Endodermal cell (in vitro differentiated cells): ENCODE measurements at regions not wholly inside any gene's neighbourhood (a gene's known extent, or its start where the extent isn't known, plus 50 kb on each side); places are given as distances from the start of the nearest gene placed in this dataset.

Experiments
- DNase-seq: peaks from one replicate; pipeline ENCODE4 v3.0.0-alpha.2; 2017
- H3K27ac ChIP-seq: 2 replicates; pipeline ENCODE4 v1.5.1; 2013; ENCODE audit warnings: mild to moderate bottlenecking, low read depth, low read length, moderate library complexity
- H3K27me3 ChIP-seq: 2 replicates; pipeline ENCODE4 v1.6.1; 2013; ENCODE audit warnings: mild to moderate bottlenecking, low read length, moderate library complexity; ENCODE audit not compliant: insufficient read depth, control insufficient read depth, poor library complexity, severe bottlenecking
- H3K36me3 ChIP-seq: 2 replicates; pipeline ENCODE4 v1.7.0; 2013; ENCODE audit warnings: mild to moderate bottlenecking, low read length, moderate library complexity; ENCODE audit not compliant: control insufficient read depth, insufficient read depth
- H3K4me1 ChIP-seq: one replicate; pipeline ENCODE4 v1.7.0; 2013; ENCODE audit warnings: low read length; ENCODE audit not compliant: control insufficient read depth, insufficient read depth
- H3K4me3 ChIP-seq: 2 replicates; pipeline ENCODE4 v1.5.1; 2013; ENCODE audit warnings: mild to moderate bottlenecking, low read length, moderate library complexity
- H3K9ac ChIP-seq: 2 replicates; pipeline ENCODE4 v1.6.1; 2013; ENCODE audit warnings: mild to moderate bottlenecking, low read length, moderate library complexity; ENCODE audit not compliant: poor library complexity, severe bottlenecking; ENCODE audit errors: extremely low read depth
- H3K9me3 ChIP-seq: 2 replicates; pipeline ENCODE4 v1.6.1; 2013; ENCODE audit warnings: mild to moderate bottlenecking, low read length, moderate library complexity; ENCODE audit not compliant: control insufficient read depth
- H3K27ac Mint-ChIP-seq: 2 replicates; pipeline ENCODE4 v1.8.0; 2020; ENCODE audit warnings: mixed read lengths
- H3K27me3 Mint-ChIP-seq: 2 replicates; pipeline ENCODE4 v1.8.0; 2021; ENCODE audit warnings: mild to moderate bottlenecking, mixed read lengths; ENCODE audit not compliant: insufficient read depth
- H3K36me3 Mint-ChIP-seq: 2 replicates; pipeline ENCODE4 v1.8.0; 2020; ENCODE audit warnings: low read depth, mixed read lengths
- H3K4me1 Mint-ChIP-seq: 2 replicates; pipeline ENCODE4 v1.8.0; 2020; ENCODE audit warnings: mixed read lengths
- H3K4me3 Mint-ChIP-seq: 2 replicates; pipeline ENCODE4 v1.8.0; 2020; ENCODE audit warnings: mild to moderate bottlenecking, moderate library complexity, mixed read lengths
- H3K9me3 Mint-ChIP-seq: 2 replicates; pipeline ENCODE4 v1.8.0; 2020; ENCODE audit warnings: mild to moderate bottlenecking, mixed read lengths
- WGBS, 2 experiments: methylation state at CpG; one replicate each; pipeline versions ENCODE4 v1.1.5 to v1.1.7; 2013; ENCODE audit warnings: missing lambda C conversion rate in 2 of 2, mixed read lengths in 1 of 2; ENCODE audit not compliant: insufficient coverage in 1 of 2, insufficient read length in 1 of 2; 5-methylcytosine and 5-hydroxymethylcytosine counted together
- TF ChIP-seq, protein P1 (sequence below): fragments of 200-600 bp; sonication (generic); conservative IDR thresholded peaks from 2 replicates; pipeline ENCODE4 v1.5.0; 2021; ENCODE audit warnings: antibody characterized with exemption, mild to moderate bottlenecking

DNA sequence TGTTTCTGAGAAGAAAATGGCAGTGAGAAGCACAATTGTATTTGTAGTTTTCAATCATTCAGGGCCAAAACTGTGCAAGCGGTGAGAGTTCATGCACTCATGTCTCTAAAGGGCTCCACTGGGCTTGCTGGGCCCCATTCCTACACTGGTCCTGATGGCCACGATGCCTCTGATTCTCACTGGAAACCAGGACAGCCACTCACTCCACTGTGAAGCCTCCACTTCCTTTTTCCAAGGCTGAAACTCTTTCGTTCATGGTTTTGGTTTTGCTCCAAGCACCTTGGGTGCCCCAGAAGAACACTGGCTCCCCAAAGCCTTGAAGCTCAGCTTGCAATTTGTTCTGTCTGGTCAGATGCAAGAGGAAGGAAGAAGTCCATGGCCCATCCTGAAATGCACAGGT, 390.0 kb upstream of the MKI67 start:
- no peaks in the 10 kb centered on the region for H3K4me1 ChIP-seq
- H3K4me1 Mint-ChIP-seq = peaks cover 10% of the 10 kb centered on the region
- H3K4me3 Mint-ChIP-seq = no peak overlapping the region
- WGBS, 2 experiments = 92 to 100% methylated on average over 2 to 3 of the region's 3 CpGs
- H3K27ac Mint-ChIP-seq = no peak overlapping the region
- H3K4me3 ChIP-seq = no peak overlapping the region
- H3K36me3 Mint-ChIP-seq = no peaks in the 10 kb centered on the region
- H3K9ac ChIP-seq = no peak overlapping the region
- no peaks in the 10 kb centered on the region for H3K27me3 Mint-ChIP-seq
- no peak for DNase-seq
- no peaks in the 10 kb centered on the region for H3K27me3 ChIP-seq
- H3K27ac ChIP-seq = no peak overlapping the region
- H3K9me3 ChIP-seq = no peaks in the 10 kb centered on the region
- no peaks in the 10 kb centered on the region for H3K36me3 ChIP-seq
- TF ChIP-seq, protein P1, sequence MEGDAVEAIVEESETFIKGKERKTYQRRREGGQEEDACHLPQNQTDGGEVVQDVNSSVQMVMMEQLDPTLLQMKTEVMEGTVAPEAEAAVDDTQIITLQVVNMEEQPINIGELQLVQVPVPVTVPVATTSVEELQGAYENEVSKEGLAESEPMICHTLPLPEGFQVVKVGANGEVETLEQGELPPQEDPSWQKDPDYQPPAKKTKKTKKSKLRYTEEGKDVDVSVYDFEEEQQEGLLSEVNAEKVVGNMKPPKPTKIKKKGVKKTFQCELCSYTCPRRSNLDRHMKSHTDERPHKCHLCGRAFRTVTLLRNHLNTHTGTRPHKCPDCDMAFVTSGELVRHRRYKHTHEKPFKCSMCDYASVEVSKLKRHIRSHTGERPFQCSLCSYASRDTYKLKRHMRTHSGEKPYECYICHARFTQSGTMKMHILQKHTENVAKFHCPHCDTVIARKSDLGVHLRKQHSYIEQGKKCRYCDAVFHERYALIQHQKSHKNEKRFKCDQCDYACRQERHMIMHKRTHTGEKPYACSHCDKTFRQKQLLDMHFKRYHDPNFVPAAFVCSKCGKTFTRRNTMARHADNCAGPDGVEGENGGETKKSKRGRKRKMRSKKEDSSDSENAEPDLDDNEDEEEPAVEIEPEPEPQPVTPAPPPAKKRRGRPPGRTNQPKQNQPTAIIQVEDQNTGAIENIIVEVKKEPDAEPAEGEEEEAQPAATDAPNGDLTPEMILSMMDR = no peak
- H3K9me3 Mint-ChIP-seq = no peaks in the 10 kb centered on the region

DNA sequence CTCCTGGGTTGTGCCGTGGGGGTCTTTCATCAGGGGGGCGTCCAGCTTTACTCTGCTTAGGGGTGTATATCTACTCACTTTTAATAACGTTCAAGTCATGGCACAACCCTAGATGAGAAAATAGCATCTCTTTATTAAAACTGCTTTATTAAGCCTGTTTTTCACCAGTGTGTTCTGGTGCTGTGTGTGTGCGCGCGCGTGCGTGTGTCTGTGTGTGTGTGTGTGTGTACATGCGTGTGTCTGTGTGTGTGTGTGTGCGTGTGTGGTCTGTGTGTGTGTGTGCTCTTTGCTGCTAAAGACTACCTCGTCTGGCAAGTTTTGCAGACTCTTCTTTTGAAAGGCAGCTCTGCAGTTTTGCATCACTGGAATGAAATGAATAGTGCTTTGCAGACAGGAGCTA, 390.9 kb upstream of the MKI67 start:
- no peak for DNase-seq
- no peak overlapping the region for H3K9ac ChIP-seq
- 88 to 100% methylated on average over 1 to 11 of the region's 11 CpGs for WGBS, 2 experiments
- Mint-ChIP-seq H3K27ac (no peak overlapping the region), H3K9me3 (no peaks in the 10 kb centered on the region), H3K36me3 (no peaks in the 10 kb centered on the region), H3K27me3 (no peaks in the 10 kb centered on the region), H3K4me1 (peaks cover 10% of the 10 kb centered on the region), H3K4me3 (no peak overlapping the region)
- H3K9me3 ChIP-seq = no peaks in the 10 kb centered on the region
- H3K4me3 ChIP-seq = no peak overlapping the region
- TF ChIP-seq, protein P1 = no peak
- H3K27ac ChIP-seq = no peak overlapping the region
- H3K36me3 ChIP-seq = no peaks in the 10 kb centered on the region
- no peaks in the 10 kb centered on the region for H3K27me3 ChIP-seq
- no peaks in the 10 kb centered on the region for H3K4me1 ChIP-seq

DNA sequence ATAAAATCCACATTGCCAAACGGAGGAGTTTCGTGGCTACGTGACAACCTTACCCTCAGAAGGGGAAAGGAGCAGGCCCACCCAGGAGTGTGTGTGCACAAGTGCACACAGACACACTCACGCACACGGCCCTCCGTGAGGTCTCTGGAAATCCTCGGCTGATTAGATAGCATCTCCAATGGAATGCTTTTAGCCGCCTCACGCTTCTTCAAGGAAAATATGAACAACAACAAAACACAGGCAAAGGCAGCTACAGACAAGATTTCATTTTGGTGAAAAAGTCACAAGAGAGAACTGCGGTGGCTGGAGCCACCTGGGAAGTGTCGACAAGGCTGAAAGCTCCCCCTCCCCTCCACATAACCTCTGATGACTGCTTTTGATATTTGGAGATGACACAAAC, 391.8 kb upstream of the MKI67 start:
- 92 to 96% methylated on average over 9 to 11 of the region's 11 CpGs for WGBS, 2 experiments
- Mint-ChIP-seq H3K4me1 (peaks cover 10% of the 10 kb centered on the region), H3K27ac (no peak overlapping the region)

More for the DNA sequence above, 391.8 kb upstream of the MKI67 start:
- H3K27me3 ChIP-seq = no peaks in the 10 kb centered on the region
- no peaks in the 10 kb centered on the region for H3K4me1 ChIP-seq
- H3K9me3 ChIP-seq = no peaks in the 10 kb centered on the region
- Mint-ChIP-seq H3K36me3 (no peaks in the 10 kb centered on the region), H3K4me3 (no peak overlapping the region), H3K27me3 (no peaks in the 10 kb centered on the region), H3K9me3 (no peaks in the 10 kb centered on the region)
- H3K36me3 ChIP-seq = no peaks in the 10 kb centered on the region
- DNase-seq = no peak
- no peak overlapping the region for H3K4me3 ChIP-seq
- TF ChIP-seq, protein P1 = no peak
- H3K27ac ChIP-seq = no peak overlapping the region
- no peak overlapping the region for H3K9ac ChIP-seq
